Kidney tubule cell (primary cell): ENCODE measurements at regions not wholly inside any gene's neighbourhood (a gene's known extent, or its start where the extent isn't known, plus 50 kb on each side); places are given as distances from the start of the nearest gene placed in this dataset.
"Not testable (repeated sequence)": the region's sequence is repeated elsewhere in the genome, so short reads cannot be mapped to it uniquely, and the experiment has no call there.

Source experiments
- DNase-seq: peaks from one replicate; pipeline ENCODE4 v3.0.0-alpha.2; 2018; ENCODE audit warnings: low spot score

- peak; percentile 98 for DNase-seq
Observed at GRCh38 chr2:38146907-38147307, 71.0 kb upstream of the CYP1B1 start.

GRCh38 chr2:38146275-38146906, 70.4 kb upstream of the CYP1B1 start:
- DNase-seq = peak; percentile 92

- peak; percentile 43 for DNase-seq
Observed at GRCh38 chr2:38145236-38145635, 69.3 kb upstream of the CYP1B1 start.

DNA sequence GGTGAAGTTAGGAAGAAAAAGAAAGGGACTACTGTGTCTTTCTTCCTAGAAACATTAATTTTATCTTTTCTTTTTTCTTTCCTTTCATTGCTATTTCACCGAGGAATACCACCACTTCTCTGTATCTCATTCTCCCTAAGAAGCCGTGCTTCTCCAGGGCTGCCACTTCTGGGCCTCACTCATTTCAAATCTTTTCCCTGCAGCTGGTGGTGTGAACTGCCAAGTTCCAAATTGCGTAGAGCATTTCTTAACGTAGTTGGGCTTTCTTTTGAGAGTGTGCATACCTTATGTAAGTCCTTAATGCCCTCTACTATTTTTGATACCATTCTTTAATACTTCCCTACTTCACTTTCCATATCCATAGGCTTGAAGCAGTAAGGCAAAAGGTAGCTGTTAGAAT, 66.7 kb upstream of the CYP1B1 start:
- DNase-seq = no peak

DNA sequence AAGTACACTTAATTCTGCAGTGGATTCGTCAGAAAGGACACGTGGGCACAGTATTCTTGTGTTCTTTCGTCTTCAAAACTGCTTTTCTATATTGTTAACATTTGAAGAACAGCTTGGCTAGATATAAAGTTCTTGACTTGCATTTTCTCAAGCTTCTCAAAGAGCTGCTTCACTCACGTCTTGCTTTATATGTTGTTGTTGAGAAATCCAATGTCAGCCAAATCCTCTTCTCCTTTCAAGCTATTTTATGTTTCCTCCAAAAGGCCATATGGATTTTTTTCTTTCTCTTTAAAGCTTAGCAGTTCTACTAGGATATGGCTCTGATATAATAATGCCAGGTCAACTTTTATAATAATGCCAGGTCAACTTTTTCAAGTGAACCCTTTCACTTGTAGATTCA, 65.5 kb upstream of the CYP1B1 start:
- DNase-seq = no peak

DNA sequence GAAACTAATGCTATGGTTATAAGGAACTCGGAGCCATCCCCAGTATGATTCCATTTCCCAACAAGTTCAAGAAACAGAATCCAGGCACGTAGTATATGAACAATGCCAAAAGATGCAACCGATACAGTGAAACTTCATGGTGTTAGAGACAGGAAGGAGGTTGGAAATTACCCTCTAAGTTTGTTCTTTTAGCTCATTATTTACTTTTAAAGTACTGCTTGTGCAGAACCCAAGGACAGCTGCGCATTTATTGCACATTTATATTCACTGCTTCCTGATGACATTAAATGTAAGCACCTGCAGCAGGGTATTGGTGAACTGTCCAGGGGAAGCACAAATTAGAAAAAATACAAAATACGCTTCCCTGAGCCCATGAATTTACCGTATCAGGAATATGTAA, 63.0 kb upstream of the CYP1B1 start:
- no peak for DNase-seq

GRCh38 chr2:38138419-38138818, 62.5 kb upstream of the CYP1B1 start:
- DNase-seq = no peak

DNA sequence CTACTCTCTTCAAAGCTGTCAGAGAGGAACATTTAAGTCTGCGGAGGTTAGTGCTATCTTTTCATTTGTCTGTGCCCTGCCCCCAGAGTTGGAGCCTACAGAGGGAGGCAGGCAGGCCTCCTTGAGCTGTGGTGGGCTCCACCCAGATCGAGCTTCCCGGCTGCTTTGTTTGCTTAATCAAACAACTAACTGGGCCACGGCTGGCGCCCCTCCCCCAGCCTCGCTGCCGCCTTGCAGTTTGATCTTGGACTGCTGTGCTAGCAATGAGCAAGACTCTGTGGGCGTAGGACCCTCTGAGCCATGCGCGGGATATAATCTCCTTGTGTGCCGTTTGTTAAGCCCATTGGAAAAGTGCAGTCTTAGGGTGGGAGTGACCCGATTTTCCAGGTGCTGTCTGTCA, 62.0 kb upstream of the CYP1B1 start:
- not testable (repeated sequence) for DNase-seq

DNA sequence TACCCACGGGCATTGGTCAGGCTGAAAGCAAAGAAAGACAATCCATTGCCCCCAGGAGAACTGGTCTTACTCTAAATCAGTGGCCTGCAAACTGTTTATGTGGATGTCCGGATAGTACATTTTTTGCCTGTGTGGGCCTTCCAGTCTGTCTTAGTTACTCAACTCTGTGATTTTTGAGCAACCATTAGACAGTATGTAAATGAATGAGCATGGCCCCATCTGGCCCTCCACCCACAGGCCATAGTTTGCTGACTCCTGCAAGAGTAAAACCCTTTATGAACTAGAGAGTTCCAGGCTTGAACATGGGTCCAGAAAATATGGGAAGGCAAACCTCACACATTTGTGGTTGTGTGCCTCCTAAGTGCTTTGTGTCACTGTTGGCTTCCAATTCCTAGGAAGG, 55.7 kb upstream of the CYP1B1 start:
- no peak for DNase-seq

DNA sequence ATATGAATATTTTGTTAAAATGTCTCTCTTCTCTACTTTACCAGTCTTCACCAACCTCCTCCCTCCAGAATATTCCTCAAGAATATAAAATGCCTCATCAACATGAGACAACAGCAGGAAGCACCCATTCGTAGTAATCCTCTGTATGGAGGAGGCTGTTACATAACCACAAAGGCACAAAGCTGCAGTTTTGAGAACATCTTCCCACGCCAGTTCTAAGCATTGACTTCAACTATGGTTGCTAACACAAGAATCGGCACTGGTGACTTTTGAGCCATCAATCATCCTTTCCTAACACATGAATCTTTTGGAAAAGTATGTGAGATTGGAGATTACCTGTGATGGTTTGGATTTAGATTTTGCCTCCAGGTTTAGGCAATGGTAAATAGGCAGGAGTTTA, 54.9 kb upstream of the CYP1B1 start:
- no peak for DNase-seq

DNA sequence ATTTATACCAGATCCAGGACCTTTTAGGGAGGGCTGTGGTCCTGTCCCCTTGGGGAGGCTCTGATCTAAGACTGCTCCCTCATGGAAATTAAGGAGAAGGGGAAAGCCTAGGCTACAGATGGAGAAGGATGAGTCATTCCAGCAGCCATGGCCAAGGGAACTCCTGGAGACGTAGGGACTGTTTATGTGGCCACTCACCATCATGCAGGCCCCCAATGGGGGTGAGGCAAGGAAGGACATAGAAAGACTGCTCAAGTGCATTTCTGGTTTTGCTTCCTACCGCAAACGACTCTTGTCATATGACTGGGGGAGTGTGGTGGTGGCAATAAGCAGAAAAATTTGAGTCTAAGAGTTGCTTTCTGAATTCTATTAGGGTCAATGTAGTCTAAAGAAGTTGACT, 54.0 kb upstream of the CYP1B1 start:
- no peak for DNase-seq

GRCh38 chr2:38129481-38129880, 53.5 kb upstream of the CYP1B1 start:
- DNase-seq = no peak

GRCh38 chr2:38128653-38129052, 52.7 kb upstream of the CYP1B1 start:
- DNase-seq = no peak

DNA sequence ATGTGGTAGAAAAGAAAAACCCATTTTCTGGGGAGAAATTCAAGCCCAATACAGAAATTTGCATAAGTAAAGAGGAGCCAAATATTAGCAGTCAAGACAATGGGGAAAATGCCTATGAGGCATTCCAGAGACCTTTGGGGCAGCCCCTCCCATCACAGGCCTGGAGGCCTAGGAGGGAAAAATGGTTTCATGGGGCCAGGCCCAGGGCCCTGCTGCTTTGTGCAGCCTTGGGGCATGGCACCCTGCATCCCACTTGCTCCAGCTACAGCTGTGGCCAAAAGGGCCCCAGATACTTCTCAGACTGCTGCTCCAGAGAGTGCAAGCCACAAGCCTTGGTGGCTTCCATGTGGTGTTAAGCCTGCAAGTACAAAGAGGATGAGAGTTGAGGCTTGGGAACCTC, 51.3 kb upstream of the CYP1B1 start:
- no peak for DNase-seq

GRCh38 chr2:38125842-38126241, 49.9 kb upstream of the CYP1B1 start:
- DNase-seq = no peak
